ENCODE measurements at regions not wholly inside any gene's neighbourhood (a gene's known extent, or its start where the extent isn't known, plus 50 kb on each side); places are given as distances from the start of the nearest gene placed in this dataset.

GRCh38 chr2:33812707-33813106 lies 213.6 kb upstream of the FAM98A start:
- no peaks in the 10 kb centered on the region for H3K4me1 ChIP-seq
- no peak for TF ChIP-seq CTCF (IDR thresholded peaks at IDR 0.05)
- TF ChIP-seq POLR2A (IDR thresholded peaks at IDR 0.05): no peak
- no peaks in the 10 kb centered on the region for H3K9me3 ChIP-seq
- WGBS, 4 donors: 79 to 87% (median 83%) methylated on average over 2 of the region's 2 CpGs
- no peaks in the 10 kb centered on the region for H3K36me3 ChIP-seq
- H3K27me3 ChIP-seq: no peaks in the 10 kb centered on the region
- DNase-seq: no peak
- no peak overlapping the region for H3K4me3 ChIP-seq
- intact Hi-C loops (cut with DNase I): no loop called here
- ATAC-seq: no peak
- no peak overlapping the region for H3K27ac ChIP-seq

GRCh38 chr2:33810046-33810835 lies 211.1 kb upstream of the FAM98A start:
- Histone ChIP-seq H3K36me3 (no peaks in the 10 kb centered on the region), H3K9me3 (no peaks in the 10 kb centered on the region), H3K4me1 (no peaks in the 10 kb centered on the region), H3K27me3 (no peaks in the 10 kb centered on the region), H3K4me3 (no peak overlapping the region), H3K27ac (no peak overlapping the region)
- ATAC-seq (no peak), DNase-seq (no peak)
- intact Hi-C loops (cut with DNase I): no loop called here
- TF ChIP-seq CTCF (IDR thresholded peaks at IDR 0.05): no peak
- TF ChIP-seq POLR2A (IDR thresholded peaks at IDR 0.05): no peak
- WGBS, 4 donors: 81 to 90% (median 83%) methylated on average over 9 of the region's 9 CpGs

- DNase-seq (no peak), ATAC-seq (no peak)
- intact Hi-C loops (cut with DNase I): no loop called here
- TF ChIP-seq POLR2A (IDR thresholded peaks at IDR 0.05) (no peak), CTCF (IDR thresholded peaks at IDR 0.05) (no peak)
- H3K27ac ChIP-seq: no peak overlapping the region
- H3K4me3 ChIP-seq: no peak overlapping the region
- 58 to 66% (median 60%) methylated on average over 6 of the region's 6 CpGs for WGBS, 4 donors
- H3K4me1 ChIP-seq: no peaks in the 10 kb centered on the region
- no peaks in the 10 kb centered on the region for H3K36me3 ChIP-seq
- H3K27me3 ChIP-seq: no peaks in the 10 kb centered on the region
- H3K9me3 ChIP-seq: no peaks in the 10 kb centered on the region
Observed at GRCh38 chr2:33806041-33806440, 206.9 kb upstream of the FAM98A start.

- Histone ChIP-seq H3K4me1 (no peaks in the 10 kb centered on the region), H3K36me3 (no peaks in the 10 kb centered on the region), H3K27ac (no peak overlapping the region), H3K9me3 (no peaks in the 10 kb centered on the region), H3K4me3 (no peak overlapping the region), H3K27me3 (no peaks in the 10 kb centered on the region)
- intact Hi-C loops (cut with DNase I): no loop called here
- no peak for TF ChIP-seq POLR2A (IDR thresholded peaks at IDR 0.05)
- no peak for TF ChIP-seq CTCF (IDR thresholded peaks at IDR 0.05)
- no peak for DNase-seq
- ATAC-seq: no peak
Observed at GRCh38 chr2:33804155-33804554, 205.1 kb upstream of the FAM98A start.
